Vagina (tissue), 2 donors: ENCODE measurements at regions not wholly inside any gene's neighbourhood (a gene's known extent, or its start where the extent isn't known, plus 50 kb on each side); places are given as distances from the start of the nearest gene placed in this dataset.

ENCODE experiments used
- POLR2A ChIP-seq, 2 donors: fragments of 450-650 bp; IDR thresholded peaks; one replicate each; pipeline ENCODE4 v1.6.1; 2017; ENCODE audit warnings: antibody characterized with exemption in 2 of 2, mild to moderate bottlenecking in 2 of 2, moderate library complexity in 2 of 2
- POLR2AphosphoS5 ChIP-seq, 2 donors: sonication (generic); formaldehyde crosslinking; IDR thresholded peaks; one replicate each; pipeline ENCODE4 v1.9.0; 2017; ENCODE audit warnings: antibody characterized with exemption in 2 of 2, mild to moderate bottlenecking in 2 of 2, low read depth in 1 of 2; ENCODE audit not compliant: insufficient read depth in 1 of 2
- TF ChIP-seq, protein P1 (sequence below), 3 experiments: fragments of 450-650 bp in 2 of 3; fragments of 200-600 bp in 1 of 3; sonication (generic) in 1 of 3; IDR thresholded peaks; one replicate each; pipeline ENCODE4 v1.5.1; 2017 to 2019; ENCODE audit warnings: antibody characterized with exemption in 3 of 3, mild to moderate bottlenecking in 2 of 3, moderate library complexity in 2 of 3

DNA sequence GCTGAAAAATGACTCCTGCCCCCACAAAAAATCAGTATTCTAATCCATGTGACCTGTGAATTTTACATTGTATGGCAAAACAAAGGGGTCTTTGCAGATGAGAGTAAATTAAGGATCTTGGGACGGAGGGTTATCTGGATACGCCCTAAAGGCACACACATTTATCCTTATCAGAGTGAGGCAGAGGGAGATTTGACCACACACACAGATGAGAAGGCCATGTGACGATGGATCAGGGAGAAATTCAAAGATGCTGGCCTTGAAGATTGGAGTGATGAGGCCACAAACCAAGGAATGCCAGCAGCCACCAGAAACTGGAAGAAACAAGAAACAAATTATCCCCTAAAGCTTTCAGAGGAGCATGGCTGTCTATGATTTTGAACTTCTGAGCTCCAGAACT, 288.5 kb downstream of the XXYLT1 start:
- TF ChIP-seq POLR2AphosphoS5 (IDR thresholded peaks at IDR 0.05; ENCODE audit: insufficient read depth in 1 of 2, low read depth in 1 of 2) (no peak), POLR2A (IDR thresholded peaks at IDR 0.05) (no peak)
- TF ChIP-seq, protein P1, sequence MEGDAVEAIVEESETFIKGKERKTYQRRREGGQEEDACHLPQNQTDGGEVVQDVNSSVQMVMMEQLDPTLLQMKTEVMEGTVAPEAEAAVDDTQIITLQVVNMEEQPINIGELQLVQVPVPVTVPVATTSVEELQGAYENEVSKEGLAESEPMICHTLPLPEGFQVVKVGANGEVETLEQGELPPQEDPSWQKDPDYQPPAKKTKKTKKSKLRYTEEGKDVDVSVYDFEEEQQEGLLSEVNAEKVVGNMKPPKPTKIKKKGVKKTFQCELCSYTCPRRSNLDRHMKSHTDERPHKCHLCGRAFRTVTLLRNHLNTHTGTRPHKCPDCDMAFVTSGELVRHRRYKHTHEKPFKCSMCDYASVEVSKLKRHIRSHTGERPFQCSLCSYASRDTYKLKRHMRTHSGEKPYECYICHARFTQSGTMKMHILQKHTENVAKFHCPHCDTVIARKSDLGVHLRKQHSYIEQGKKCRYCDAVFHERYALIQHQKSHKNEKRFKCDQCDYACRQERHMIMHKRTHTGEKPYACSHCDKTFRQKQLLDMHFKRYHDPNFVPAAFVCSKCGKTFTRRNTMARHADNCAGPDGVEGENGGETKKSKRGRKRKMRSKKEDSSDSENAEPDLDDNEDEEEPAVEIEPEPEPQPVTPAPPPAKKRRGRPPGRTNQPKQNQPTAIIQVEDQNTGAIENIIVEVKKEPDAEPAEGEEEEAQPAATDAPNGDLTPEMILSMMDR (IDR thresholded peaks at IDR 0.05): no peak
